ENCODE measurements at regions not wholly inside any gene's neighbourhood (a gene's known extent, or its start where the extent isn't known, plus 50 kb on each side); places are given as distances from the start of the nearest gene placed in this dataset.

GRCh38 chr9:11973011-11973410, 720.2 kb upstream of the TYRP1 start:
- TF ChIP-seq CTCF (conservative IDR thresholded peaks at IDR 0.05; ENCODE audit: low read length): no peak
- no peak for TF ChIP-seq EZH2phosphoT487 (IDR thresholded peaks at IDR 0.05; ENCODE audit: borderline replicate concordance, low read depth, low read length)

All from OCI-LY7 (cell line).